Esophagus mucosa (tissue), 1 donor: ENCODE measurements at regions not wholly inside any gene's neighbourhood (a gene's known extent, or its start where the extent isn't known, plus 50 kb on each side); places are given as distances from the start of the nearest gene placed in this dataset.
"Not testable (repeated sequence)": the region's sequence is repeated elsewhere in the genome, so short reads cannot be mapped to it uniquely, and the experiment has no call there.

Experiments used
- ATAC-seq: fragments of 200-7000 bp; cut with Tn5 transposase; one replicate; pipeline ENCODE4 v1.9.1; 2020
- donor health status: DM: yes; HTN: yes; CAD: no.

DNA sequence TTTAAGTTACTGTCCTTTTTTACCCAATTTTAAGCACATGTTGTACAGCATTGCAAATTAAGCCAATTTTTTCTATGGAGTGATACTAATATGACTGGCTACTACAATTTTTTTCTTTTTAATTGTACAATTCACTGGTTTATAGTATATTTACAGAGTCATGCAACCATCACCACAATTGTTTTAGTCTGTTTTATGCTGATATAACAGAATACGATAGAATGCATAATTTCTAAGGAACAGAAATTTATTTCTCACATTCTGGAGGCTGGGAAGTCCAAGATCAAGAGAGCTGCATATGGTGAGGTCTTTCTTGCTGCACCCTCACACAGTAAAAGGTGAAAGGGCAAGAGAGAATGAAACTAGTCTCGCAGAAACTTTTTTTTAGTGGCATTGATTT, 125.3 kb downstream of the GLUD2 start:
- ATAC-seq: no peak

DNA sequence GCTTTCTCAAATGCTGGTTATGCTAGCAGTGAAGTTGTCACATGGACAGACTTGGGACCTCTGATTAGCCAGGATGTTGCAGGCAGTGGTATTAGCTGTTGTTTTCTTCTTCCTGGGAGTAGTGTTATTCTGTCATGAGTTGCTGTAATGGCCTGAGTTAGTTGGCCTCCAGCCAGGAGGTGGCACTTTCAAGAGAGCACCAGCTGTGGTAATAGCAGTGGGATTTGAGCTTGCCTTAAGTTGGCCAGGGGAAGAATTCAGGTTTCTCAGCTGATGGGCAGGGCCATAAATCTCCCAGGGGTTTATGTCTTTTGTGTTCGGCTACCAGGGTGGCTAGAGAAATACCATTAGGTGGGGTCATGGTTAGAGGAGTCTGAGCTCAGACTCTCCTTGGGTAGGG, 132.6 kb downstream of the GLUD2 start:
- no peak for ATAC-seq

DNA sequence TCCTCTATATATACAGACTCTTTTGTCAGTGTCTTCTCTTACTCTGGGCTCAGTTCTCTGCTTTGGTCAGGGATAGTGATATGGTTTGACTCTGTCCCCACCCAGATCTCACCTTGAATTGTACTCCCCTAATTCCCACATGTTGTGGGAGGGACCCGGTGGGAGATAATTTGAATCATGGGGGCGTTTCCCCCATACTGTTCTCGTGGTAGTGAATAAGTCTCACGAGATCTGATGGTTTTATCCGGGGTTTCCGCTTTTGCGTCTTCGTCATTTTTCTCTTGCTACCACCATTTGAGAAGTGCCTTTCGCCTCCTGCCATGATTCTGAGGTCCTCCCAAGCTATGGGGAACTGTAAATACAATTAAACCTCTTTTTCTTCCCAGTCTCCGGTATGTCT, 144.4 kb downstream of the GLUD2 start:
- ATAC-seq: no peak

DNA sequence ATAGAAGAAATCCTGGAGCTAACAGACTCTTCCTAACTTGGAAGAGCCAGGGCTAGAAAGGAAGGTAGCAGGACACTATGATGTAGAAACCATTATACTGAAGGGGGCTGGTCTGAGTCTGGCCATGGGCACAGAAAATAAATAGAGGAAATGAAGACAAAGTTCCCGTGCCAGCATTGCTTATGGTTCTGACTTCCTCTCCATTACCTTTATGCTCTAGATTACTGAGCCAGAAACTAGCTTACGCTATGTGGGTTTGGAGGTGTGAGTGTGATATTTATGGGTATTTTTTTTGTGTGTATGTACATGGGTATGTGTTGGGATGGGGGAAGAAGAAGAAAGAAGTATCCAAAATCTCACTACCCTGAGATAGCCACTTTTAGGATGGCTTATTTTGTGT, 148.3 kb downstream of the GLUD2 start:
- ATAC-seq: no peak

DNA sequence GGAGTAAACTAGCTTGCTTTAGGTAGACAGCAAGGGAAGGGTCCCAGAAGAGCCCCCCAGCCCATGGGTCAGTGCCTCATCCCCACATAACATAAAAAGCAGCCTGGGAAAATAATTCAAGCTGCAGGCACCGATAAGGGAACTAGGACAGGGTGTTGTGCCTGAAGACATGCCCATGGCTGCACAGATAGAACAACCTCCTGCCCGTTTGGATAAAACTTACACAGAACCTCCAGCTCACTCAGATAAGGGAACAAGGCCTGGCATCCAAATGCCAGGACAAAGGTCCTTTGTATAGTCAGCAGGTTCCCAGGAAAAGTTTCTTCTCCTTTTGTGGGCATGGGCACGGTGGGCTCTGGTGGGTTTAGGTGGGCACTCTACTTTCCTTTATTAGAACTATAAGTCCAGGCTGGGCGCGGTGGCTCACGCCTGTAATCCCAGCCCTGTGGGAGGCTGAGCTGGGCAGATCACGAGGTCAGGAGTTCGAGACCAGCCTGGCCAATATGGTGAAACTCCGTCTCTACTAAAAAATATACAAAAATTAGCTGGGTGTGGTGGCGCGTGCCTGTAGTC, 149.5 kb downstream of the GLUD2 start:
- not testable (repeated sequence) for ATAC-seq

DNA sequence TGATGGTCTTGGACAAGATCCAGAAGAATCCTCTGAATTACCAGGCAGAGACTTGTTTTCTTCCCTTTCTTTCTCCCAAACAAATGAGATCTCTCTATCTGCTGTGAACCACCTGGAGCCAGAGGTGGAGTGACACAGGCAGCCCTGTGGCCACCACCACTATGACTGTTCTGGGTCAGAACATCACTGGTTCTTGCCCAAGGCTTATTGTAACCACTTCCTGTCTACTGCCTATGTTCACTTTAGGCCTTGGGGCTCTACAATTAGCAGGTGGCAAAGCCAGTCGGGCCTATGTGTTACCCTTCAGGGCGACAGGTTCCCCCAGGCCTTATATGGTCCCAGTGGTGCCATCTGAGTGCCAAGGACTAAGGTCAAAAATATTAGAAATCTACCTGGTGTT, 161.2 kb downstream of the GLUD2 start:
- no peak for ATAC-seq

DNA sequence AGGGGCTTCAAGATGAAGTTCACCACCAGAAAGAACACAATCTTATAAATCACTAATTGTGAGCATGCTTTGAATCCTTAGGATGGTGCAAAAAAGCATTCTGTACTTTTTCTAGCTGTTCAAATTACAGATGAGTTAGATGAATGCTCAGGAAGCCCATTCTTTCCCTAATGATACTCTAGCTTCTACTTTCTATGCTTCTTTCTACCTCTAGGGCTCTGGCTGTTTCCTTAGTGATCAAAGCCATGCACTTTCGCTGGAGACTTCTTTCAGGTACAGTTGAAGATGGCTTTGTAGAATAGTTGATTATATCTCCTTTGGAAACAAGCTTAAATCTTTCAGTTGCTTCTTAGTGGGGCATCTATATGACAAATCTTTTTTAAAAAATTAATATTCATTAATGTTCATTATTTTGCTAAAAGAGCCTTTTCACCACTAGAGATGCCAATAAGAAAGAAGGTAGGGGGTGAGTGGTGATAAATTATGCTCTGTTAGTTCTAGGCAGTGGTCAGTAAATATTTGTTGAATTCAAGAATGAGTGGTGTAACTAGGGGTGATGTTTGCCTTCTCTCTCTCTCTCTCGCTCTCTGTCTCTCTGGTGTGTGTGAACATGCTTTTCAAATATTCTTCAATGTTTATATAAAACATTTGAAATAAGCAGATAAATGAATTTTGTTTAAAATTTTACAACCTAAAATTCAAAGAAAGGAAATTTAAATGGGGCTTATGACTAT, 169.4 kb downstream of the GLUD2 start:
- no peak for ATAC-seq

DNA sequence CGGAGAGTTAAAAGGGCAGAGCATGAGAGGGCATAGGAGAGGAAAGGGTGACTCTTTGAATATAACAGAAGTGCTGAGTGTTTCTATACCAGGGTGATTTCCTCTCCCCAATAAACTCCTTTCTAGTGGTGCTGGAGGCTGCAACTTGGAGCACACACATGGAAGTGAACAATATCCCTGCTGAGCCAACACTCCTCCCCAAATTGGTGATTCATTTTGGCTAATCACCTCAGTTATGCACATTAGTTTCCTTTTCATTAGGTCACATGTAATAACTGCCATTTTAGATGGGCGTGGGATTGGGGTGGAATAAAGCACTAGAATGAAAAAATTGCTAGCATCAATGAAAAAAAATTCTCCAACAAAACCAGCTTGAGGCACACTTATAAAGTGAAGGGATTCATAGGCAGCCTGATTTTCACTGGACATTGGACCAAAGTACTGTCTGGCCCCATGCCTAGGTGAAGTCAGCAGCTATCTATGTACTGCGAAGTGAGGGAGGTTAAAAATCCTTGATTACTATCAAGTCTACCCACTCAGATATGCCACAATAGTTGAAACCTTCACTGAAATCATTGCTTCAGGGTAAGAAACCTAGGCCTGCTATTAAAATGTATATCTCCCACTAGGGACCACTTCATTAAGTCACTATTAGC, 174.0 kb downstream of the GLUD2 start:
- no peak for ATAC-seq

DNA sequence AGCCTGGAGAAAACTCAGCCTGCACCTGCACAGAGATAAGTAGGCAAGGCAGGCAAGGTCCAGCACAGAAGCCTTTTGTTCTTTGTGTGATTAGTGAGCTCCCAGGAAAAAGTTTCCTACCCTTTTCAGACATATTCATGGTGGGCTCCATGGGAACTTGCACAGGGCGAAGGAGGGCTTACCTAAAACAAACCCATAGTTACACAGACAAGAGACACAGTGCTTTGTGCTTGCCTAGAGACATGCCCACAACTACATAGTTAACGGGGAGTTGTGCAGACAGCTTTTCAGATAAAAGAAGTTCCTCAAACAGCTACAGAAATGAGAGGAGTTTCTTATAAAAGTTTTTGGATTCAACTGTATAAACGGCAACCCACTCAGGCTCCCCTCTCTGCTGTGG, 180.5 kb downstream of the GLUD2 start:
- no peak for ATAC-seq

DNA sequence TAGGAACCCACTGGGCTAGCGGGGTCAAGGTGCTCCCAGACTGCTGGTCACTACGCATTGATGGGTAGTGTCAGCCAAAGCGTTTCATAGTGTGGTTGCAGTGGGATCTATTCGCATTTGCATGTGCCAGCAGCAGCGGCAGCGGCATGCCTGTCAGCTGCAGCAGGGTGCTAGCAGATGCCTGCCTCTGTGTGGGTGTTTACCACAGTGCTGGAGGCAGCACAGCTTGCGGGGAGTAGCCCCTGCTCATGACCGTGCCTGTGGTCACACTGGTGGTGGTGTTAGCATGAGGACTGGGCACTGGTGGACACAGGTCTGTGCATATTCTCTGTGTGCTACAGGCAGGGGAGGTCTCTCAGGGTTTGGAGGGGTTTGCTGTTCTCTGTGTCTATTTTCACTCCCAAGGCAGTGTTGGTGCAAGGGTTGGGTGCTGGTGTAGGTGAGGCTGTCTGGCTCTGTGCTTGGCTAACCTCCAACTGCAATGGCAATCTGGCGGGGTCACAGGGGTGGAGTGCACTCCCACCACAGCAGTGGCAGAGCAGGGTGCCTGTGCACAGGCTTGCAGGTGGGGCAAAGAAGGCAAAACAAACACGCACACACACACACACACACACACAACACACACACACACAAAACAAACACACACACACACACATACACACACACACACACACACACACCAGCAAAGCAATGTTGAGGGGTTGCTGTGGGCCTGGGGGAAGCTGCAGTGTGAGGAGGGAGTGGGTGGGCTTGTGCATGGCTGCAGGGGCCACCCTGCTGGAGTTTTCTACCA, 184.4 kb downstream of the GLUD2 start:
- ATAC-seq: no peak

DNA sequence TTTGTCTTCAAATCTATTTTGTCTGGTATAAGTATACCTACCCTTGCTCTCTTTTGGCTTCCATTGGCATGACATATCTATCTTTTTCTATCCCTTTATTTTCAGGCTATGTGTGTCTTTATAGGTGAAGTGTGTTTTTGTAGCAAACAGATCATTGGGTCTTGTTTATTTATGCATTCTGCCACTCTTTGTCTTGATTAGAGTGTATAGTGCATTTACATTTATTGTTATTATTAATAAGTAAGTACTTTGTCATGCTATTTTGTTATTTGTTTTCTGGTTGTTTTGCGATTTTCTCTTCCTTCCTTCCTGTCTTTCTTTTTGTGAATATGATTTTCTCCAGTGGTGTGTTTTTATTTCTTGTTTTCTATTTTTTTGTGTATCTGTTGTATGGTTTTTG, 188.6 kb downstream of the GLUD2 start:
- no peak for ATAC-seq

DNA sequence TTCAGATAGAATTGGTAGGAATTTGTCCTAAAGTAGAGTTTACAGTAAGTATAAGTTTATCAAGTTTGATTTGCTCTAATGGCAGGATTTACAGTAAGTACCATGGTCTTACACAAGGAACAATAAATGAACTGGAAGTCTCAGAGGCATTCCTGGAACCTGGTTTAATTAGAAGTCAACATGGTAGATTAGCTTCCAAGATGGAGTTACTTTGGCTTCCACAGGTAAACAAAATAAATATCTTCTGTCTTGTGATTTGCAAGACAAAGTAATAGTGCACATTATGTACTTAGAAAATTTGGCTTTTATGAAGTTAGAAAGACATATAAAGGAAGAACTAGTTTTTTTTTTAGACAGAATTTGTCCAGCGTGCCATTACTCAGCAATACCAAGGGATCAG, 190.7 kb downstream of the GLUD2 start:
- ATAC-seq: no peak

DNA sequence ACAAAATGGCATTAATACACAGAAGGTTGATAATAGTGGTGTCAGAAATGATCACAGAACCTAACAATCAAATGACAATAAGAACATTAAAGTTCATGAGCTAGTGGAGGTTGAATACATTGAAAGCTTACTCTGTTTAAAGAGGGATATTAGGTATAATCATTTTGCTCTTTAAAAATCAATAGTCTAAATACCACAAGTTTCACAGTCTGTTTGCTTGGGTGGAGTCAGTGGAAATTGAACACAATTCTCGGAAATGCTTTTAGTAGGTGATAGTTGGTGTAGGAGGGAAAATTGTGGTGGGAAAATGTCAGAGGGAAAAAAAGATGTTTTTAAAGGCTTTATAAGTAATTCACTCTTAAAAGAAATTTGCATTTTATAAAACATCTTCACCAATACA, 197.1 kb downstream of the GLUD2 start:
- ATAC-seq: no peak

DNA sequence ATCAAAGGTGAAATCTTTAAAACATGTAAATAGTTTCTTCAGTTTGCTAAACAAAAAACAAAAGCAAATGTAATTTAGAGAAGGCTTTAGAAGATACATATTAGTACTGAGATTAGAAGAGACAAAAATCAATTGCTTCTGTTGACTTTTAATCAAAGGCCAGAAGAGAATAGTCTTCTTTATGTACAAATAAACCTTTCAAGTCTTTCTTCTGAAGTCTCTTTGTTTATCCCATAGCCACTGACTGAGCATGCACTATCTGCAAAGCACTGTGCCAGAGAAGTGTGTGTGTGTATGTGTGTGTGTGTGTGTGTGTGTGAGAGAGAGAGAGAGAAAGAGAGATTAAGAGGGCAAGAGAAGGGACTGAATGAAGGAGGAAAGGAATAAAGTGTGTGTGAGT, 198.4 kb downstream of the GLUD2 start:
- ATAC-seq: no peak

DNA sequence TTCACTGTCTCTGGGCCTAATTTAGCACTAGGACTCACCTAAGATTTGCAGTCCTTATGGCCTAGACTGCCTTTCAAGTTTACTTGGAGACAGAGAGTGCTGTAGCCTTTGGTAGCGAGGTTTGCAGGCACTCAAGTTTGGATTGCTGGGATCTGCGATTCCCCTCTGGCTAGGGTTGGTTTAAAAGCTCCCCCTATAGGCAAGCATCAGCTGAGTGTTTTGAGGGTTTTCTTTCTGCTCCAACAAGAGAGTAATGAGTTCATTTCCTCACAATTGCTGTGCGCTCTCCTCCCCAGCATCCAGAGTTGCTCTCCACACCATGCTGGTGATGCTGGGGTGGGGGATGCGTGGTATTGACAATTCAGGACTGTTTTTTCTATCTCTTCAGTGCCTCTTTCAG, 206.9 kb downstream of the GLUD2 start:
- no peak for ATAC-seq

DNA sequence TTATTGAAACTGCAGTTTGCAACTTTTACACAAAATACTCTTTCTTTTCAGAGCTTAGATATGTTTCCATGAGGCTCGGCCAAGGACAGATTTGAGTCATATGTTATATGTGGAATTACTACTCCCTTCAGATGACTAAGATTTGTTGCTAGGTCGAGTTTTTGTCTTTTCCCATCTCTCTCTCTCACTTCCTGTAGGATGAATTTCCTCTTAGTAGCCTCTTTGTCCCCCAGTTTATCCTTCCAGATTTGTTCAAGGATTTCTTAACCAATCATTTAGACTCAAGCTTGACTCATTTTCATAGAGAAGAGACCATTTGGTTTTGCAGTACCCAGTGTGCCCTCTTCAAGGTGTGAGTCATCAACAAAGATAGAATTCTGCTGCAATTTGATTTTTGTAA, 209.2 kb downstream of the GLUD2 start:
- no peak for ATAC-seq

DNA sequence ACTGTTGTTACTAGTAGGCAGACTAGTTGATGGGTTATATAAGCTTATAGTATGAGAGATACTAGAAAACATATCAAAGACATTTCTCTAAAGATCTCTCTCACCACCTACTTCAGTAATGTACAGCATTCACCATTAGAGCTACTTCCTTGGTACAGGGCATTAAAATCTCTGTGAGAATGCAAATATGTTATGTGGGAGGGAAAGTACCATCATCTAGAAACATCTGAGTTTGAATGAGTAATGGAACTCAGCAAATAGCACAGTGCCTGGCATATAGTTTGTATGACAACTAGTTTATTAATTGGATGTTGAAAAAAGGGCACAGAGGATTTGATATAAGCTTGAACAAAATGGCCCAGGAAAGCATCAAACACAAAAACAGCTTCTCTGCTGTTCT, 211.1 kb downstream of the GLUD2 start:
- no peak for ATAC-seq

DNA sequence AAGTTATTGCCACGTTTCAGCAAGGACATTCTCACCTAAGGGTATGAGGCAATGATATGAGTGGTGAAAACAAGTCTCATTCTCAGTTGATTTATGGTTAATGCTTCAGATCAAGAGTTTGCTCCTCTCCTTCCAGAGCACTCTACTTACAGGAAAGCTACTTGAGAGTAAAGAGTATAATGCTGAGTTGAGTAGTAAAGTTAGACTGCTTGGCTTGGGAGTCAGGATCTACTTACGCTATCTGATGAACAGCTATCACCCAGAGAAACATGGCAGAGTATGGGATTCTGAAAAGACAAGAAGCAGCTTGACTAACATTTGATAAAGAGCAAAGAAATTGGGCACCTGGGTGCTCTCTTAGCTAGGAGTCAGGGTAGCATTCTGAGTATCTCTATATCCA, 211.8 kb downstream of the GLUD2 start:
- no peak for ATAC-seq

DNA sequence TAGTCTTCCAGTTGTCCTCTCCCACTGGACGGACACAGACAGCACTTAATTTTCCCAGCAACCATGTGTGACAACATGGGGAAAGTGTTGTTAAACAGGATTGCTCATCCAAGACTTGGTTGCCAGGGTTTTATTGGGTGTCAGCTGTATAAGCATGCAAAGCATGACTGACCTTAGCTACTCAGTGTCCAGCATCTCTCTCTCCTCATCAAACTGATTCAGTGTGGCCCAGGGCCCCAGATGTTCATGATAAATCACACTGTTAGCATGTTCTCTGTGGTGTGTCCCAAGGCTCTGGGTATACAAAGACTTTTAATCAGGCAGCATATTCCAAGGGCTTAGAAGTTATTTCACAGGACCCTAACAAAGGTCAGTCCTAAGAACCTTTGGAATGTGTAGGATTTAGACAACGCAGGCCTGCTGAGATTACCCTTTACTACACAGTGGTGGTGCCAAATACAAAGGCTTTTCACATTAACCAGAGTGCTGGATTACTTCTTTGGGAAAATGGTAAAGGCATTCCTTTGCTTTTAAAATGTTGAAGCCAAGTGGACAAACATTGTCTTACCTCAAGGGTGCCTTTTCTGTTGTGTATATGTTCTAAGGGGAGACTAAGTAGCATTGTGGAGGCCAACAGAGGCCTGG, 213.3 kb downstream of the GLUD2 start:
- ATAC-seq: no peak

DNA sequence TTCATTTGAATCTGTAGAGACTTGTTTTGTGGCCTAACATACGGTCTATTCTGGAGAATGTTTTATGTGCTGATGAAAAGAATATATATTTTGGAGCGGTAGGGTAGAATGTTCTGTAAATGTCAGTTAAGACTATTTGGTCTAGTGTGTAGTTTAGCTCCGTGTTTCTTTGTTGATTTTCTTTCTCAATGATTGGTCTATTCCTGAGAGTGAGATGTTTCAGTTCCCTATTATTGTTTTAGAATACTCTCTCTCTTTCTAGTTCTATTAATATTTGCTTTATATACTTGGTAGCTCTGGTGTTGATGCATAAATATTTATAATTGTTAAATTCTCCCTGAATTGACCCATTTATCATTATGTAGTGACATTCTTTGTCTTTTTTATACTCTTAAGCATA, 236.5 kb downstream of the GLUD2 start:
- no peak for ATAC-seq

DNA sequence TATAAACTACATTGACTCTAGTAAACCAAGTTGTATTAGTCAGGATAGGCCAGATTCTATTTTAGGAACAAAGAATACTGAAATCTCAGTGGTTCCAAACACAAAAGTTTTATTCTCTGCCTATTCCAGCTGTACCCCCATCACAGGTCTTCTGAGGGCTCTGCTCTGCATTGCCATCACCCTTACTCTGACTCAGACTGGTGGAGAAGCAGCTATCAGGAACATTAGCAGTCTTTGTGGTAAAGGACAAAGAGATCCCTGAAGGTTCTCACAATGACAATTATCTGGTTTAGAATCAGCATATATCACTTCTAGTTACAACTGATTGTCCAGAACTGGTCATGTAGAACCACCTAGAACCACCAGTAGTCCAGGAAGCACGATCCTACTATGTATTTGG, 251.1 kb downstream of the GLUD2 start:
- no peak for ATAC-seq

DNA sequence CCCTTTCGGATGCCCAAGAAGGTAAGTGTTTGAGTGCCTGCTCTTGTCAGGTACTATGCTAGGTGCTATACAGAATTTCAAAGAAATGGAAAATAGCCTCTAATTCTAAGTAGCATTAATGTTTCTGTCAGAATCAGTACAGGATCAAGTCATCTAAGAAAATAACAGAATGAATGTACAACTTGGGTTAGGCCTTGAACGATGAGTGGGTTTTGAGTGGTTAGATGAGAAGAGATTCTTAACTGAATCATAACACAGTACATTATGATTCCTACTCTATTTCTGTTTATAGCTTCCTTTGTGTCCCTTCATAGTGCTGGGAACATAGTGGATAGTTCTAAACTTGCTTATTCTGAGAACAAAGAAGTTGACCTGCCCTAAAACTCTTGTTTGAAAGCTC, 253.9 kb downstream of the GLUD2 start:
- no peak for ATAC-seq

DNA sequence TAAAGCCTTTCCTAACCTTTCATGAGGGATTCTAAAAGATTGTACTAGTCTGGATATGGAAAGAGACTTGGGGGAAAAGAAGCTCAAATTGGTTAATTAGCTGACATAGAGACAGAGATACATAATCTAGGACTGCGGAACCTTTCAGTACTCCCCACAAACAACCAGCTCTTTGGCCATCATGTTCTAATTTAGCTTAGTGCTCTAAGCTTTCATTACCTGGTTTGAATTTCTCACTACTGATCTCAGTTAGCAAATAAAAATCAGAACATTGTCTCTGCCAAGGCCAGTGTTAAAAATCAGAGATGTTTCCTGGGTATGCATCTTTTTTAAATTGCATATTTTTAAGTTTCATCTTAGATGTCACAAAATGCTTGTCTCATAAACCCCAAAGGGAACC, 254.4 kb downstream of the GLUD2 start:
- ATAC-seq: no peak
